GM21367 (cell line): ENCODE measurements at regions not wholly inside any gene's neighbourhood (a gene's known extent, or its start where the extent isn't known, plus 50 kb on each side); places are given as distances from the start of the nearest gene placed in this dataset.
"Not testable (repeated sequence)": the region's sequence is repeated elsewhere in the genome, so short reads cannot be mapped to it uniquely, and the experiment has no call there.

Experiments used
- ATAC-seq: cut with Tn5 transposase; IDR thresholded peaks from one replicate; pipeline ENCODE4 v1.9.1; 2021; ENCODE audit not compliant: unreplicated experiment

GRCh38 chr11:116028506-116028905, 524.3 kb upstream of the CADM1 start:
- ATAC-seq = not testable (repeated sequence)

GRCh38 chr11:115999437-115999836, 495.2 kb upstream of the CADM1 start:
- ATAC-seq = no peak

- ATAC-seq = no peak
Measured at GRCh38 chr11:115996808-115997188, 492.6 kb upstream of the CADM1 start.

- ATAC-seq = peak; percentile 99
Measured at GRCh38 chr11:115996125-115996807, 492.1 kb upstream of the CADM1 start.

GRCh38 chr11:115993590-115993989, 489.4 kb upstream of the CADM1 start:
- ATAC-seq = no peak

- ATAC-seq = no peak
Measured at GRCh38 chr11:115990004-115990447, 485.8 kb upstream of the CADM1 start.

GRCh38 chr11:115985896-115986295, 481.7 kb upstream of the CADM1 start:
- no peak for ATAC-seq

GRCh38 chr11:115984228-115984627, 480.0 kb upstream of the CADM1 start:
- no peak for ATAC-seq

GRCh38 chr11:115982666-115983065, 478.5 kb upstream of the CADM1 start:
- no peak for ATAC-seq

- ATAC-seq = no peak
Measured at GRCh38 chr11:115981814-115982471, 477.7 kb upstream of the CADM1 start.

- no peak for ATAC-seq
Measured at GRCh38 chr11:115981104-115981481, 476.9 kb upstream of the CADM1 start.

GRCh38 chr11:115980337-115981103, 476.3 kb upstream of the CADM1 start:
- ATAC-seq = no peak

- no peak for ATAC-seq
Measured at GRCh38 chr11:115974703-115975102, 470.5 kb upstream of the CADM1 start.

GRCh38 chr11:115967203-115967602, 463.0 kb upstream of the CADM1 start:
- ATAC-seq = not testable (repeated sequence)

- ATAC-seq = no peak
Measured at GRCh38 chr11:115965767-115966504, 461.7 kb upstream of the CADM1 start.

- ATAC-seq = no peak
Measured at GRCh38 chr11:115964091-115964490, 459.9 kb upstream of the CADM1 start.

GRCh38 chr11:115963156-115963555, 458.9 kb upstream of the CADM1 start:
- no peak for ATAC-seq

- no peak for ATAC-seq
Measured at GRCh38 chr11:115961159-115962003, 457.2 kb upstream of the CADM1 start.

- no peak for ATAC-seq
Measured at GRCh38 chr11:115959081-115959486, 454.9 kb upstream of the CADM1 start.
